Activated CD4-positive, alpha-beta T cell treated with anti-CD3 and anti-CD28 coated beads for 4 hours (primary cell): ENCODE measurements at regions not wholly inside any gene's neighbourhood (a gene's known extent, or its start where the extent isn't known, plus 50 kb on each side); places are given as distances from the start of the nearest gene placed in this dataset.

Source experiments
- DNase-seq, 2 donors: peaks; one replicate each; pipeline ENCODE4 v3.0.0-alpha.2; 2020

DNA sequence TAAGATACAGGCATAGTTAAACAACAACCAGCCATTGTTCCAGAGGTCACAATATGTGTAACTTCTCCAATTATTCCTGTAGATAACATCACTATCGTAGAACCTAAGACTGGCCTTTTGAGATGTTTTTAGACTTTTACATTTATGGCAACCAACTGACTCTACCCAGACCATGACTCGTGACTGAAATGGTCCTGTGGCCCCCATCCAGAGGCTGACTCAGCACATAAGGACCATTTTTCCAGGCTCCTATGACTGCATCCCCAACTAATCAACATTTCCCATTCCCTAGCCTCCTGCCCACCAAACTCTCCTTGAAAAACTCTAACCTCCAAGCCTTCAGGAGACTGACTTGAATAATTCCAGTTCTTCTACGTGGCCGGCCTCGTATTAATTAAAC, 52.6 kb upstream of the NID2 start:
- no peak for DNase-seq

DNA sequence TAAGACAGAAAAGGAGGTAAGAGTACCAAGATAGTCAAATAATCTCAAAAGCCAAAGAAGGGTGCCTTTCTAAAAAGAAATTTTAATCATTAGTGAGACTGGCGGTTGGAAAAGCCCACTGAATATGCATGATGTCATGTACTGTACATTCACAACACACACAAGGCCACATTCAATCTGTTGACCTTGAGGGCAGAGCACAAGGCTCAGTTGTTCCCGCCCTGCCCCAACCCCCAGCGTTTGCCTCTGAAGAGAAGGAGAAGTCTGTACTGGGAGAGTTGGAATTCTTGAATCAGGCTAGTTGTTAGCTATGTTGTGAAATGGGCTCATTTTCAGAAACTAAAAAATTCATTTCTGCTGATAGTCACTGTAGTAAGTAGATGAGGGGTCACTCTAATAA, 50.2 kb upstream of the NID2 start:
- no peak for DNase-seq
